Activated naive CD8-positive, alpha-beta T cell (primary cell): ENCODE measurements at regions not wholly inside any gene's neighbourhood (a gene's known extent, or its start where the extent isn't known, plus 50 kb on each side); places are given as distances from the start of the nearest gene placed in this dataset.
A peak's percentile ranks its signal among the peaks of the same experiment; 100 is the strongest.

ENCODE experiments used
- H3K27ac Mint-ChIP-seq: one replicate; pipeline ENCODE4 v1.8.0; 2021; ENCODE audit warnings: mixed read lengths
- H3K27me3 Mint-ChIP-seq: one replicate; pipeline ENCODE4 v1.8.0; 2021; ENCODE audit warnings: mixed read lengths
- H3K36me3 Mint-ChIP-seq: one replicate; pipeline ENCODE4 v1.8.0; 2021; ENCODE audit warnings: mixed read lengths
- H3K4me1 Mint-ChIP-seq: one replicate; pipeline ENCODE4 v1.8.0; 2021; ENCODE audit warnings: low read depth, mixed read lengths
- H3K4me3 Mint-ChIP-seq: one replicate; pipeline ENCODE4 v1.8.0; 2021; ENCODE audit warnings: mild to moderate bottlenecking, mixed read lengths
- H3K9me3 Mint-ChIP-seq: one replicate; pipeline ENCODE4 v1.8.0; 2021; ENCODE audit warnings: low read depth, mixed read lengths

- H3K27ac Mint-ChIP-seq = no peak overlapping the region
- no peak overlapping the region for H3K4me3 Mint-ChIP-seq
These were observed 153.0 kb upstream of the PPP1R2C start for GRCh38 chrX:42930951-42931350.

DNA sequence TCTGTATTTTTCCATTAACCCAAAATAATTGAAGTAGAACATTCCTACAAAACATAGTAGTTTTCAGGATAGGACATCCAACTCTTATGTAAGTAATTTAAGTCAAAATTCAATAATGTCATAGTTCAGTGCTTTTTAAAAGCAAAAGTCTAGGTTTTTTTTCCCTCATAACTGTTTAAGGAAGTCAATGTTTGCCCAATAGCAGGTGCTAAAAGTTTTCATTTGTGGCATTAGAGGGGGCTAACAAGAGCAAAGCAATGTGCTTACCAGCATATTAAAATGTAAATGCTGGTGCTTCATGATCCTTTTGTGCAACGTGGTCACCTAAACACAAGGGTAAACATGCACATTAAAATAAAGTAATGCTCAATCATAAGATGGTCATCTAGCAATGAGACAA is 155.2 kb upstream of the PPP1R2C start:
- Mint-ChIP-seq H3K9me3 (no peaks in the 10 kb centered on the region), H3K27me3 (no peaks in the 10 kb centered on the region), H3K4me3 (no peak overlapping the region), H3K27ac (peak overlapping the region; percentile 46), H3K36me3 (peaks cover under 1% of the 10 kb centered on the region), H3K4me1 (peaks cover 24% of the 10 kb centered on the region)

More at GRCh38 chrX:42930951-42931350, 153.0 kb upstream of the PPP1R2C start:
- Mint-ChIP-seq H3K36me3 (peaks cover 2% of the 10 kb centered on the region), H3K4me1 (peaks cover 24% of the 10 kb centered on the region), H3K9me3 (no peaks in the 10 kb centered on the region), H3K27me3 (no peaks in the 10 kb centered on the region)

- Mint-ChIP-seq H3K4me3 (peak overlapping the region; percentile 36), H3K36me3 (peaks cover 5% of the 10 kb centered on the region), H3K4me1 (peaks cover 30% of the 10 kb centered on the region), H3K27ac (peak overlapping the region; percentile 78), H3K9me3 (no peaks in the 10 kb centered on the region), H3K27me3 (no peaks in the 10 kb centered on the region)
These were observed 156.2 kb upstream of the PPP1R2C start for GRCh38 chrX:42934020-42934726.

DNA sequence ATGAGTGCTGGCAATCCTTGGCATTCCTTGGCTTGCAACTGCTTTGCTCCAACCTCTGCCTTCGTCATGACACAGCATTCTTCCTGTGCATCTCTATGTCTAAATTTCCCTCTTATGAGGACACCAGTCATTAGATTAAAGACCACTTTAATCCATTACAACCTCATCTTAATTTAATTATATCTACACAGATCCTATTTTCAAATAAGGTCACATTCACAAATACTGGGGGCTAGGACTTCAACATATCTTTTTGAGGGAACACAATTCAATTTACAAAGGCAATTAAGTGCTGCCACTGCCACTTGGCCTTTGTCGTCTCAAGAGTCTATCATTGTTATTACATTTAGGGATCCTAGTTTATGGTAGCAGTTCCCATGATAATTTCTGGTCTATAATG is 163.7 kb upstream of the PPP1R2C start:
- H3K27me3 Mint-ChIP-seq = no peaks in the 10 kb centered on the region
- H3K4me3 Mint-ChIP-seq = no peak overlapping the region
- H3K27ac Mint-ChIP-seq = peak overlapping the region; percentile 89
- H3K36me3 Mint-ChIP-seq = peaks cover 5% of the 10 kb centered on the region
- H3K9me3 Mint-ChIP-seq = no peaks in the 10 kb centered on the region
- H3K4me1 Mint-ChIP-seq = peaks cover 74% of the 10 kb centered on the region

DNA sequence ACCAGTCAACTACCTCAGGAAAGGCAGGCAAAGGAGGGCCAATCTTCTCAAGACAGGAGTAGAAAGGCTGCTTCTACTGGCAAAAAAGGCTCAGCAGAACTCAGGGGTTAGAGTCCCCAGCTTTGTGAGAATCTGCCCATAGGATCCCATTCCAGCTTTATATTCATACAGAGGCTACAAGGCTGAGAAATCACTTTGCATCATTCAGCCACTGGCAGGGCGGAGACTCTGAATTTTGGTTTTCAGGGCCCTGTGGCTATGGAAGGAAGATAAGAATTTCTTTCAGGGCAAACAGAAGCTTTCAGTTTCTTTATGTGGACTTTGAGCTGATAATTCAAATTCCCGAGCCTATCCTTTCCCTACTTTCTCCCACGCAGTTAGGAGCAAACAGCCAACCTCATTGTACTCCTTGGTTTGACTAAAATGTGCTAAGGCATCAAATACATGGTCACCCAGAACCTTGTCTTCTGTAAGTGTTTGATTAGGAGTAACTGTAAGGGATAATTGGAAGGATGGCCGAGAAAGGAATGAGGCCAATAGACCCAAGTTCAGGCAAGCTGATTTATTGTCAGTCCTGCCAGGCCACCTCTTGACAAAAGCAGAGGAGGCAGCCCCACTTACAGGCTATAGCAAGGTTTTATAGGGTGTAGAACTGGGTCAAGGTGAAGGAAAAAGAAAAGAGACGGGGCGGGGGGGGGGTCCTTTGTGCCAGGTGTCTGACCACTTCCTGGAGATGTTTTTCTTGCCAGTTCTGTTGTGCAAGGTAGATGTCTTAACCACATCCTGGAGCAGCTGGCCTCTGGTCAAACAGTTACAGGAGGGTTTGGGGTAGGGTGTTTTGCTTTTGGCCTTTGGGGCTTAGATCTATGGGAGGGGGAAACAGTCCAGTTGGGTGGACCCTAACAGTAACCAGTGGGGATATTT is 165.3 kb upstream of the PPP1R2C start:
- Mint-ChIP-seq H3K4me3 (peak overlapping the region; percentile 44), H3K27ac (peak overlapping the region; percentile 96), H3K36me3 (peaks cover 5% of the 10 kb centered on the region), H3K4me1 (peaks cover 90% of the 10 kb centered on the region), H3K27me3 (no peaks in the 10 kb centered on the region), H3K9me3 (peaks cover 8% of the 10 kb centered on the region)

DNA sequence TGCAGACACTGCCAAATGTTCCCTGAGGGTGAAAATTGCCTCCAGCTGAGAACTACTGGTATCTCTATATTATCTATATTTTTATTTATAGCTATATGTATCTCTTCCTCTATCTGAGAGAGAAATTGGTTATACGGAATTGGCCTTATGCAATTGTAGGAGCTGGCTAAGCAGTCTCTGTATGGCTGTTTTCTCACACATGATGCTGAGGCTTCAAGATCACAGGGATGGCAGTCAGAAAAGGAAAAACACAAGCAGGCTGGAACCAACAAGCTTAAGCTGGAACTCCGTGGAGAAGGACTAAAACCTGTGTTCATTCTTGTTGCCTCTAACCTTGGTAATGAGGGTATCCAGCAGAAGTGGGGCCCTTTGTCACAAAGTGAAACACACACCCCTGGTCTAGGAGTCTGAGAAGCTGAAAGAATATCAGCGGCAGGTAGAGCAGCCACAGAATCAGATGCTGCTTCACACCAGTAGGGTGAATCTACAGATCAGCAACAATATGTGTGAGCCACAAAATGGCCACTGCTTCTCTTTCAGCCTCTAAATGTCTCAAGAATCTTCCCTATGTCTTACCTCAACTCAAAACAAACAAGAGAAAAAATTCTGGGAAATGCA is 166.5 kb upstream of the PPP1R2C start:
- H3K9me3 Mint-ChIP-seq = peaks cover 8% of the 10 kb centered on the region
- no peaks in the 10 kb centered on the region for H3K27me3 Mint-ChIP-seq
- peak overlapping the region; percentile 96 for H3K27ac Mint-ChIP-seq
- peak overlapping the region; percentile 40 for H3K4me3 Mint-ChIP-seq
- peaks cover 95% of the 10 kb centered on the region for H3K4me1 Mint-ChIP-seq
- no peaks in the 10 kb centered on the region for H3K36me3 Mint-ChIP-seq

- Mint-ChIP-seq H3K9me3 (peaks cover 8% of the 10 kb centered on the region), H3K4me3 (peak overlapping the region; percentile 76), H3K27me3 (no peaks in the 10 kb centered on the region), H3K36me3 (no peaks in the 10 kb centered on the region), H3K27ac (peak overlapping the region; percentile 96), H3K4me1 (peaks cover 87% of the 10 kb centered on the region)
These were observed 168.7 kb upstream of the PPP1R2C start for GRCh38 chrX:42946544-42947194.

- Mint-ChIP-seq H3K4me3 (peak overlapping the region; percentile 40), H3K36me3 (no peaks in the 10 kb centered on the region), H3K27ac (peak overlapping the region; percentile 96), H3K9me3 (peaks cover 8% of the 10 kb centered on the region), H3K27me3 (no peaks in the 10 kb centered on the region), H3K4me1 (peaks cover 70% of the 10 kb centered on the region)
These were observed 171.0 kb upstream of the PPP1R2C start for GRCh38 chrX:42948723-42949657.

DNA sequence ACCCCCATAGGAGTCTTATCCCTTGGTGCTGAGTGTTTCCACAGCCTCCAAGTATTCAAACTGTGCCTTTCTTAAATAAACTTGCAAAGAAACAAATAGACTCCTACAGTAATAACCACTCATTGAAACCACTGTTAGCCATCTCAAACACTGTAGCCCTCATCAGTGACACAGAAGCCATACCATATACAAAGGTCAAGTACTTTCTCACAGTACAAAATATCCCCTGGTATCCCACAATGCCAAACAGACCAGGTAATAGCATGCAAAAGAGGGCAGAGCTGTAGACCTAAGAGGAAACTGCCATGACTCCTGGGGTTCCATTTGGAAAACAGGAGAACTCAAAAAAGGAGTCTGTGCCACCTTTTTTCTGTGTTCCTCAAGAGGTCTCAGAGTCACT is 173.8 kb upstream of the PPP1R2C start:
- peaks cover 58% of the 10 kb centered on the region for H3K4me1 Mint-ChIP-seq
- no peaks in the 10 kb centered on the region for H3K27me3 Mint-ChIP-seq
- H3K27ac Mint-ChIP-seq = no peak overlapping the region

GRCh38 chrX:42952621-42953020 is 174.7 kb upstream of the PPP1R2C start:
- H3K4me1 Mint-ChIP-seq = peaks cover 49% of the 10 kb centered on the region
- no peak overlapping the region for H3K4me3 Mint-ChIP-seq
- no peaks in the 10 kb centered on the region for H3K36me3 Mint-ChIP-seq
- H3K27ac Mint-ChIP-seq = peak overlapping the region; percentile 34
- H3K9me3 Mint-ChIP-seq = no peaks in the 10 kb centered on the region
- H3K27me3 Mint-ChIP-seq = no peaks in the 10 kb centered on the region

More for the DNA sequence above, 173.8 kb upstream of the PPP1R2C start:
- Mint-ChIP-seq H3K4me3 (no peak overlapping the region), H3K36me3 (no peaks in the 10 kb centered on the region), H3K9me3 (peaks cover 8% of the 10 kb centered on the region)

- H3K4me1 Mint-ChIP-seq = peaks cover 27% of the 10 kb centered on the region
- peak overlapping the region; percentile 16 for H3K27ac Mint-ChIP-seq
- H3K4me3 Mint-ChIP-seq = no peak overlapping the region
- H3K27me3 Mint-ChIP-seq = no peaks in the 10 kb centered on the region
- H3K36me3 Mint-ChIP-seq = no peaks in the 10 kb centered on the region
- H3K9me3 Mint-ChIP-seq = no peaks in the 10 kb centered on the region
These were observed 176.9 kb upstream of the PPP1R2C start for GRCh38 chrX:42954880-42955279.

DNA sequence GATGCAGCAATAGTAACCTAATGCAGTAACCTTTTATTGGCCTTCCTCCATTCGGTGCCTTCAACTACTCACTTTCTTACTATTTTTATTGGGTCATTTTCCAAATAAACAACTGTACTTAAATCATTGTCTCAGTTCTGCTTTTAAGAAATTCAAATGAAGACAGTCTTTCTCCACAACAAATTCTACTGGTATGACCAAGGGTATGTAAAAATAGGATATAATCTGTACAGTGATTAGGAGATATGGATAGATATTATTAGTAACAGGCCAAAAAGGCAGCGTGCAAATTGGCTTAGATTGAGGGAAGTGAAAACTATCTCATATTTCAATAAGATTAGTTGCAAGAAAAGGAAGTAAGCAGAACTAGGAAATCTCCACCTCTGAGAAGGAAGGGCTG is 177.4 kb upstream of the PPP1R2C start:
- H3K4me3 Mint-ChIP-seq = no peak overlapping the region

GRCh38 chrX:42967681-42968300 is 189.8 kb upstream of the PPP1R2C start:
- H3K4me1 Mint-ChIP-seq = peaks cover 3% of the 10 kb centered on the region
- no peaks in the 10 kb centered on the region for H3K36me3 Mint-ChIP-seq
- no peaks in the 10 kb centered on the region for H3K27me3 Mint-ChIP-seq
- H3K9me3 Mint-ChIP-seq = no peaks in the 10 kb centered on the region
- H3K27ac Mint-ChIP-seq = no peak overlapping the region
- no peak overlapping the region for H3K4me3 Mint-ChIP-seq

More for the DNA sequence above, 177.4 kb upstream of the PPP1R2C start:
- H3K36me3 Mint-ChIP-seq = no peaks in the 10 kb centered on the region
- H3K9me3 Mint-ChIP-seq = no peaks in the 10 kb centered on the region
- H3K27me3 Mint-ChIP-seq = no peaks in the 10 kb centered on the region
- H3K27ac Mint-ChIP-seq = peak overlapping the region; percentile 72
- H3K4me1 Mint-ChIP-seq = peaks cover 27% of the 10 kb centered on the region
